ENCODE measurements at regions not wholly inside any gene's neighbourhood (a gene's known extent, or its start where the extent isn't known, plus 50 kb on each side); places are given as distances from the start of the nearest gene placed in this dataset.

GRCh38 chr12:91835693-91836092 is 310.0 kb downstream of the BTG1 start:
- no peak for DNase-seq

GRCh38 chr12:91833780-91834359 is 311.8 kb downstream of the BTG1 start:
- no peak for DNase-seq

- DNase-seq: no peak
These were observed 319.6 kb downstream of the BTG1 start for GRCh38 chr12:91825999-91826398.

GRCh38 chr12:91824991-91825390 is 320.7 kb downstream of the BTG1 start:
- no peak for DNase-seq

- DNase-seq: peak; percentile 11
These were observed 326.6 kb downstream of the BTG1 start for GRCh38 chr12:91819132-91819447.

- peak; percentile 12 for DNase-seq
These were observed 327.2 kb downstream of the BTG1 start for GRCh38 chr12:91818227-91819131.

DNA sequence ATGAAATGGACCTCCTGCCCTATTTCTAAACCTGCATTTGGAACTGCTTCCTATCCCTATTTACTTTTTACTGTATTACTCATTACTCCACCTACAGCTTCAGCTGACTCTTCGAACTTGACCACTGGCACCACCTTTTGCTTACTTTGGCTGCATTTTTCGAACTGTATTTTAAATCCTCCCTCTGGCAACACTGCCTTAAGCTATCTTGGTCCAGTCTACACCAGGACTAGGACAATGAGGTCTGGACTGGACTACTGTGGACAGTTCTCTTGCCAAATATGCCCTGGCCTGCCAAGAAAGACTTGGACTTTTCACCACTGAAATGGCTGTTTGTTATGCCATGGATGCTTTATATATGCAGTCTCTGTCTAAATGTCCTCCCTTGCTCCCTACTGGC is 328.1 kb downstream of the BTG1 start:
- DNase-seq: no peak

DNA sequence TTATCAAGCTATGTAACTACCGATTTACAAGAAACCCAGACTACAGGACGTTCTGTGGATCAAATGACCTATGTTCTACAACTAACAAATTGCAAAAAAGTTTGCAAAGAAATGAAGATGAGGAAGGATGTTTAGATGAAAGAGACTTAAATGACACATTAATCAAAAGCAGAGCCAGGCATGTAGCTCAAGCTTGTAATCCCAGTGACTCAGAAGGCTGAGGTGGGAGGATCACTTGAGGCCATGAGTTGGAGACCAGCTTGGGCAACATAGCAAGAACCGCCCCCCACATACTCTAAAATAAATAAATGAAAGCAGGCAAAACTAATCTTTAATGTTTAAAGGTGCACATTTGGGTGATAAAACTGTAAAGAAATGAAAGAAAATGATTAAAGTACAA is 331.9 kb downstream of the BTG1 start:
- no peak for DNase-seq

GRCh38 chr12:91811481-91812287 is 334.0 kb downstream of the BTG1 start:
- peak; percentile 24 for DNase-seq

- DNase-seq: no peak
These were observed 334.9 kb downstream of the BTG1 start for GRCh38 chr12:91810531-91811451.

DNA sequence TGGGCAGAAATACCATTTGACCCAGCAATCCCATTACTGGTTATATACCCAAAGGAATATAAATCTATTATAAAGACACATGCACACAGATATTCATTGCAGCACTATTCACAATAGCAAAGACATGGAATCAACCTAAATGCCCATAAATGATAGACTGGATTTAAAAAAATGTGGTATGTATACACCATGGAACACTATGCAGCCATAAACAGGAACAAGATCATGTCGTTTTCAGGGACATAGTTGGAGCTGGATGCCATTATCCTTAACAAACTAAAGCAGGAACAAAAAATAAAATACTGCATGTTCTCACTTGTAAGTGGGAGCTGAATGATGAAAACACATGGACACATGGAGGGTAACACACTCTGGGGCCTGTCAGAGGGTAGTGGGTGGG is 335.6 kb downstream of the BTG1 start:
- DNase-seq: no peak

DNA sequence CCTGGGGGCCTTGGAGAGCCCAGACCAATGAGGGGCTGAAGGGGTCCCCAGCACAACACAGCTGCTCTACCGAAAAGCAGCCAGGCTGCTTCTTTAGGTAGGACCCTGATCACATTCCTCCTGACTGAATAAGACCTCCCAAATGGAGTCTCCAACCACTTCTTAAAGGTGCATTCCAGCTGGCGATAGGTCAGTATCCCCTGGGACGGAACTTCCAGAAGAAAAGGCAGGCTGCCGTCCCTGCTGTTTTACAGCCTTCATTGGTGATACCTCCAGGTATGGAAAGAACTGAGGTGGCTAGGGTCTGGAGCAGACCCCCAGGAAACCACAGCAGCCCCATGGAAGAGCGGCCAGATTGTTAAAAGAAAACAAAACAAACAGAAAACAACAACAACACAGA is 340.6 kb downstream of the BTG1 start:
- DNase-seq: no peak

- no peak for DNase-seq
These were observed 341.1 kb downstream of the BTG1 start for GRCh38 chr12:91804533-91804932.

- DNase-seq: no peak
These were observed 344.6 kb downstream of the BTG1 start for GRCh38 chr12:91801048-91801447.

- no peak for DNase-seq
These were observed 352.0 kb downstream of the BTG1 start for GRCh38 chr12:91793676-91794075.

DNA sequence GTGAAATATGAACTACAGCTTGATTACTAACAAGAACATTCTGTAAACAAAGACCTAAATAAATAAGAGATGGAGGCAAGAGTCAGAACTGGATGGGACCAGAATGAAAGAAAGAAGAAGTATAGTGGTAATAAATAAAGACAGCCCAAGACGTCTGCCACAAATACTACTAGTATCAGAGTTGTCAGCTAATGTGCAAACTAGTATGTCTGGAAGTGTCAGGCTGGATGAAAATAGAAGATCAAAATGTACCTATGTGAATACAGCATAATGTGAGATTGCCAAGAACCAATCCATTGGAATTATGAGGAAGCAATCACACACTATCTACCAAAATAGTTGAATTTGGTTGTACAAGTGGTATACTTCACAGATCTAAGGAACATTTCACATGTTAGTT is 353.0 kb downstream of the BTG1 start:
- DNase-seq: no peak

DNA sequence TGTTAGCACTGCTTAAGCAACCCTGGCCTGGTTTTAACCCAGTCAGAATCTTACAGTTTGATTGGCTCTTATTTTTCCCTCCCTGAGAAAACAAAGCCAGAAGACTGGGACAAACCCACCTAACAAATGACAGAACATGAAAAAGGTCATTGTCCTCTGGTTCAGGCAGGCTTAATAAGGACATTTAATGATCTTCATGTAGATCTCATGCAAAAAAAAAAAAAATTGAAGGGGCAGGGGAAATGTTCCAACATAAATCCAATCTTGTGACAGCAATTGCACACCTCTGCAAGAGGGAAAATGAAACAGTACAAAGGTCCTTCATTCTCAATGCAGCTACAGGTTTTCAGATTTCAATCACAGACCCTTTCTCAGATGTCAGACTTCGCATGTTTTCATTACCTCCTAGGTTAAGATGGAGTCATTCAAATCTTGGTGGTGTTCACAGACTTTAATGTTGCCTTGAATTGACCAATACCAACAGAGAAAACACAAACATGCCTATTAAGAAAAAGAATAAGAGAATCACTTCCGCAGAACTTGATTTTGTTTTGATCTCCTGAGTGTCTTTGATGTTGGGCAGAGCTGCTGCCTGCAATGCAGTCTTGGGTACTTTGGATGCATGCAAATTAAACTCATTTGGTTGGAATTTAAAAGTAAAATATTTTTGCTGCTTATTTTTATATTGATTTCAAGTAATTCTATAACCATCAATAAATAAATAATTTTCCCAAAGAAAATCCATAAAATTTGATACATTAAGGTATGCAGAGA is 359.0 kb downstream of the BTG1 start:
- DNase-seq: no peak

DNA sequence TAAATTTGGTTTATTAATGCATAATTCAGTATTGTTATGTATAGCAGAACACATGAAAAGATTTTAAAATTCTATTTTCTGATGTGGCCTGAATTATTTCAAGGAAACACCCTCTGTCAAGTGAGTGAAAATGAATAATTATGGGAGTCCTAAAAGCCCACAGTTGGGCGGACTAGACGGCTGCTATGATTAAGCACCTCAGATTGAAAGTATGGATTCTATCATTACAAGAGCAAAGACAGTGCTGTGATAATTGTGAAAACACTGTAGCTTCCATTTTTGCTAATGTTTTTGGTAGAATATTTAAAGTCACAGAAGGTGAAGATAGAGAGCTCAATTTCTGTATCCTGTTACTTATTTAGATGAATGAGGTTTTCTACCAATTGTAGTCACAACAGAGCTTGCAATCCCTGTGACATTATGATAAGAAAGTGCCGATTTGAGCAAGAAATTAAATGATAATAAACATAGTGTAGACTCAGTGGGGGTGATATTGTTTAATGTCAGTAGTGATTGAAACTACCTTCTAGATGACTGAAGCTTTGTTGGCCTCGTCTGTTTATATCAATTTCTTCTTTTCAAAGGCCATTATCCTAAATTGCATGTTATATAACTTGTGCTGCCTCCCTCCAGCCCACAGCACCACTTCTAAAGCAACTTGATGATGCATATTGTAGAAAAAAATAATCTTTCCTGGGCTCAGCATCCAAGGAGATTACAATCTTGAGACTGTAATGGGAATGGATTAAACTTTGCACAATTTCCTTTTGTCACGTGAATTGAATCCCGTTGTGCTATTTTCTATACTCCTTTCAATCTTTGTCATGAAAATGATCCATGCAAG is 359.8 kb downstream of the BTG1 start:
- no peak for DNase-seq

- no peak for DNase-seq
These were observed 364.5 kb downstream of the BTG1 start for GRCh38 chr12:91781114-91781513.

GRCh38 chr12:91778938-91779400 is 366.7 kb downstream of the BTG1 start:
- DNase-seq: no peak
